ENCODE measurements at regions not wholly inside any gene's neighbourhood (a gene's known extent, or its start where the extent isn't known, plus 50 kb on each side); places are given as distances from the start of the nearest gene placed in this dataset.

GRCh38 chr9:82382887-82383616 is 394.5 kb downstream of the SPATA31D1 start:
- Mint-ChIP-seq H3K27ac (no peak overlapping the region), H3K4me1 (no peaks in the 10 kb centered on the region), H3K27me3 (no peaks in the 10 kb centered on the region), H3K9me3 (peaks cover 5 to 15% of the 10 kb centered on the region in 2 donors), H3K4me3 (no peak overlapping the region)
- DNase-seq: no peak
- ATAC-seq: no peak

GRCh38 chr9:82385633-82386032 is 397.1 kb downstream of the SPATA31D1 start:
- no peaks in the 10 kb centered on the region for H3K27me3 Mint-ChIP-seq
- H3K9me3 Mint-ChIP-seq: peaks cover 9 to 17% of the 10 kb centered on the region in 2 donors
- H3K4me1 Mint-ChIP-seq: no peaks in the 10 kb centered on the region
- H3K27ac Mint-ChIP-seq: no peak overlapping the region
- no peak overlapping the region for H3K4me3 Mint-ChIP-seq
- ATAC-seq: no peak
- no peak for DNase-seq

GRCh38 chr9:82397534-82397933 is 409.0 kb downstream of the SPATA31D1 start:
- H3K4me3 Mint-ChIP-seq: no peak overlapping the region
- ATAC-seq: no peak
- no peaks in the 10 kb centered on the region for H3K9me3 Mint-ChIP-seq
- H3K27me3 Mint-ChIP-seq: no peaks in the 10 kb centered on the region
- no peak overlapping the region for H3K27ac Mint-ChIP-seq
- no peak for DNase-seq
- H3K4me1 Mint-ChIP-seq: no peaks in the 10 kb centered on the region

- DNase-seq (no peak), ATAC-seq (no peak)
- Mint-ChIP-seq H3K4me3 (no peak overlapping the region), H3K4me1 (no peaks in the 10 kb centered on the region), H3K27me3 (no peaks in the 10 kb centered on the region), H3K27ac (no peak overlapping the region), H3K9me3 (peaks cover 0 to 7% of the 10 kb centered on the region in 2 donors)
Observed at GRCh38 chr9:82404196-82404870, 415.8 kb downstream of the SPATA31D1 start.

- no peak for ATAC-seq
- Mint-ChIP-seq H3K9me3 (peaks cover 0 to 7% of the 10 kb centered on the region in 2 donors), H3K4me1 (no peaks in the 10 kb centered on the region), H3K27ac (no peak overlapping the region), H3K27me3 (no peaks in the 10 kb centered on the region), H3K4me3 (no peak overlapping the region)
- no peak for DNase-seq
Observed at GRCh38 chr9:82404881-82405280, 416.3 kb downstream of the SPATA31D1 start.

GRCh38 chr9:82406456-82407085 is 418.0 kb downstream of the SPATA31D1 start:
- Mint-ChIP-seq H3K27ac (no peak overlapping the region), H3K9me3 (peaks cover 0 to 7% of the 10 kb centered on the region in 2 donors), H3K27me3 (no peaks in the 10 kb centered on the region), H3K4me3 (no peak overlapping the region), H3K4me1 (no peaks in the 10 kb centered on the region)
- ATAC-seq: no peak
- no peak for DNase-seq

- Mint-ChIP-seq H3K4me1 (no peaks in the 10 kb centered on the region), H3K4me3 (no peak overlapping the region), H3K27me3 (no peaks in the 10 kb centered on the region), H3K27ac (no peak overlapping the region), H3K9me3 (peaks cover 0 to 7% of the 10 kb centered on the region in 2 donors)
- DNase-seq (no peak), ATAC-seq (no peak)
Observed at GRCh38 chr9:82410306-82410705, 421.7 kb downstream of the SPATA31D1 start.

- Mint-ChIP-seq H3K27ac (no peak overlapping the region), H3K27me3 (no peaks in the 10 kb centered on the region), H3K4me3 (no peak overlapping the region), H3K9me3 (peaks cover 1 to 9% of the 10 kb centered on the region in 2 donors), H3K4me1 (no peaks in the 10 kb centered on the region)
- no peak for ATAC-seq
- DNase-seq: no peak
Observed at GRCh38 chr9:82410866-82411265, 422.3 kb downstream of the SPATA31D1 start.

GRCh38 chr9:82412586-82413305 is 424.2 kb downstream of the SPATA31D1 start:
- ATAC-seq (no peak), DNase-seq (no peak)
- no peaks in the 10 kb centered on the region for H3K27me3 Mint-ChIP-seq
- no peak overlapping the region for H3K4me3 Mint-ChIP-seq
- H3K9me3 Mint-ChIP-seq: peaks cover 7 to 9% of the 10 kb centered on the region in 2 donors
- H3K4me1 Mint-ChIP-seq: no peaks in the 10 kb centered on the region
- no peak overlapping the region for H3K27ac Mint-ChIP-seq

- no peak for ATAC-seq
- Mint-ChIP-seq H3K9me3 (peaks cover 7 to 9% of the 10 kb centered on the region in 2 donors), H3K27me3 (no peaks in the 10 kb centered on the region), H3K4me1 (no peaks in the 10 kb centered on the region), H3K4me3 (no peak overlapping the region), H3K27ac (no peak overlapping the region)
- DNase-seq: no peak
Observed at GRCh38 chr9:82417501-82417900, 428.9 kb downstream of the SPATA31D1 start.

GRCh38 chr9:82418334-82418733 is 429.8 kb downstream of the SPATA31D1 start:
- Mint-ChIP-seq H3K27me3 (no peaks in the 10 kb centered on the region), H3K4me3 (no peak overlapping the region), H3K4me1 (no peaks in the 10 kb centered on the region), H3K27ac (no peak overlapping the region), H3K9me3 (peaks cover 7 to 9% of the 10 kb centered on the region in 2 donors)
- DNase-seq (no peak), ATAC-seq (no peak)

- Mint-ChIP-seq H3K9me3 (peaks cover 7 to 13% of the 10 kb centered on the region in 2 donors), H3K4me1 (no peaks in the 10 kb centered on the region), H3K27me3 (no peaks in the 10 kb centered on the region), H3K27ac (no peak overlapping the region), H3K4me3 (no peak overlapping the region)
- ATAC-seq (no peak), DNase-seq (no peak)
Observed at GRCh38 chr9:82419696-82420486, 431.3 kb downstream of the SPATA31D1 start.

- Mint-ChIP-seq H3K4me3 (no peak overlapping the region), H3K27ac (no peak overlapping the region), H3K4me1 (no peaks in the 10 kb centered on the region), H3K9me3 (peaks cover 0 to 6% of the 10 kb centered on the region in 2 donors), H3K27me3 (no peaks in the 10 kb centered on the region)
- no peak for ATAC-seq
- DNase-seq: no peak
Observed at GRCh38 chr9:82421498-82421897, 432.9 kb downstream of the SPATA31D1 start.

GRCh38 chr9:82423700-82424099 is 435.1 kb downstream of the SPATA31D1 start:
- DNase-seq (no peak), ATAC-seq (no peak)
- no peaks in the 10 kb centered on the region for H3K4me1 Mint-ChIP-seq
- H3K4me3 Mint-ChIP-seq: no peak overlapping the region
- H3K27ac Mint-ChIP-seq: no peak overlapping the region
- H3K9me3 Mint-ChIP-seq: peaks cover 0 to 5% of the 10 kb centered on the region in 2 donors
- H3K27me3 Mint-ChIP-seq: no peaks in the 10 kb centered on the region

GRCh38 chr9:82424599-82425120 is 436.1 kb downstream of the SPATA31D1 start:
- Mint-ChIP-seq H3K4me1 (no peaks in the 10 kb centered on the region), H3K27me3 (no peaks in the 10 kb centered on the region), H3K4me3 (no peak overlapping the region), H3K9me3 (peaks cover under 1 to 5% of the 10 kb centered on the region in 2 donors), H3K27ac (no peak overlapping the region)
- no peak for ATAC-seq
- DNase-seq: no peak

Measured in stimulated activated naive CD8-positive, alpha-beta T cell treated with anti-CD3 and anti-CD28 coated beads, Interleukin-15, amount 100 ng/mL, for 72 hours (primary cell).